ENCODE measurements at regions not wholly inside any gene's neighbourhood (a gene's known extent, or its start where the extent isn't known, plus 50 kb on each side); places are given as distances from the start of the nearest gene placed in this dataset.

DNA sequence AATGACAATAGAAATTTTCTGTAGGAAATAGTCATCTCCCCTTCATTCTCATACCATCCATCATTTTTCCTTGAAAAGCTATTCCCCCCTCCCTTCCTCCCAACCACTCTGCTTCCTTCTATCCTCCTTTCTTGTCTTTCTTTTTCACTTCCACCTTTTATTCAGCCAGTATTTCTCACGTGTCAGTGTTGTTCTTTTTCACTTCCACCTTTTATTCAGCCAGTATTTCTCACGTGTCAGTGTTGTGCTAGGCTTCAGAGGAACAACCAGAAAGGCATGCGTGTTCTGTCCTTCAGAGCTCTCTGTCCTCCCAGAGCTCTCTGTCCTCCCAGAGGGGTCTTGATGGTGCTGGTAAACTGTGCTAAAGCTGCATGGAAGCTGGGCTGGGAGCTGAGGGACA lies 419.6 kb downstream of the GADD45G start:
- intact Hi-C loops (cut with DNase I) = no loop called here
- no peak for DNase-seq (ENCODE audit: low spot score)

DNA sequence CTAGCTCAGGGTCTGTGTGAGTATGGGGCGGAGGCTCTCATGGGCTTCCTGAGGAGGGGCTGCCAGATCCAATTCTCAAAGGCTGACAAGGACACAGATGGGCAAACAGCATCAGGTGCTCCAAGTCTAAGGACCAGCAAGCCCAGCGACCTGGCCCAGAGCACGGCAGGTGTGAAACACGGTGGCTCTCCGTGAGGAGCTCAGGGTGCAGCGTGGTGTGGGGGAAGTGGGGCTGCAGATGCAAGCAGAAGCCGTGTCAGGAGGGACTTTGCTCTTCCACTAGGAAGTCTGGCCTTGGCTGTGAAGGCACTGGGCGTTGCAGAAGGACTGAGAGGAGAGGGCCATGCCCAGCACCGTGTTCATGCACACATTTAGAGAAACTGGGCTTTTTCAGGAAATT lies 420.0 kb downstream of the GADD45G start:
- intact Hi-C loops (cut with DNase I) = no loop called here
- DNase-seq (ENCODE audit: low spot score) = no peak

DNA sequence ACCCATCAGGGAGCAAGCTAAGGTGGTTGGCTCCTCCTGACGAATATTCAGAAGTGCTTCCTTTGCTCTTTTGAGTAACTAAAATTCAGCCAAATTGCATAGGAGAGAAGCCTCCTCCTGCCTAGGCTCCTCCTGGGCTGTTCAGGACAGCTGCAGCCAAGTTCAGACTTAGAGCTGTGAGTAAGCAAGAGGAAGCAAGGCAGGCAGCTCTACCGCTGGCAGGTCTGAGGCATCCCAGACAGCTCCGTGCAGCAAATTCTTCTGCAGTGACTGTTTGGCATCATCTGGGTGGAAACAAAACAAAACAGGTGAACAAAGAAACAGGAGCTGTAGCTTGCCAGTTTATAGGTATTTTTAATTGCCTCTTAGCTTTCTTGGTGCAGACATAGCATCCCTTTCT lies 421.0 kb downstream of the GADD45G start:
- intact Hi-C loops (cut with DNase I) = no loop called here

DNA sequence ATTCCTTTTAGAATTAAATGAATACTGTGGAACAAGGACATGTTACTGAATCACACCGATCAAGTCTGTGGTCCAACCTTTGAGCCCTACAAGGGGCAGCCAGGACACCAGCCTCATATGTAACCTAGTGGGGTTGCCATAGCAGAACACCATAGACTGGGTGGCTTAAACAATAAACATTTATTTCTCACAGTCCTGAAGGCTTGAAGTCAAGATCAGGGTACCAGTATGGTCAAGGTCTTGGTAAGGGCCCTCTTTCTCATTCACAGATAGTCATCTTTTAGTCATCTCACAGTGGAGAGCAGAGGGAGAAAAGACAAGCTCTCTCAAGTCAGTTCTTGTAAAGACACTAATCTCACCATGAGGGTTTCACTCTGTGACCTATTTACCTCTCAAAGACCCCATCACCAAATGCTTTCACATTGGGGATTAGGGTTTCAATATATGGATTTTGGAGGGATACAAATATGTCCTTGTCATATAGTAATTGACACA lies 422.5 kb downstream of the GADD45G start:
- intact Hi-C loops (cut with DNase I) = no loop called here
- no peak for DNase-seq (ENCODE audit: low spot score)

More for the DNA sequence above, 421.0 kb downstream of the GADD45G start:
- no peak for DNase-seq (ENCODE audit: low spot score)

DNA sequence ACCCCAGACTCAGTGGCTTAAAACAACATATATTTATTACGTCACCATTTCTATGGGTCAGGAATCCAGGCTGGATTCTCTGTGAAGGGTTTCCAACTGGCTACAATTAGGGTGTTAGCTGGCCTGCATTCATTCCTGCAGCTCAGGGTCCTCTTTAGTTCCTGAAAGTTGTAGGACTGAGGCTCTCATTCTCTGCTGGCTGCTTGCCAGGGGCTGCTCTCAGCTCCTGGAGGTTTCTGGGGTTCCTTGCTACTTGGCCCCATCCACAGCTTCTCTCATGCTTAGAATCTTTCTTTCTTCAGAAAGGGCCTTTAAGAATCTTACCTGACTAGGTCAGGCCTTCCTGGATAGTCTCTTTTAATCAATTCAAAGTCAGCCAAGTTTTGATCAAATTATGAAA lies 424.6 kb downstream of the GADD45G start:
- DNase-seq (ENCODE audit: low spot score) = no peak
- intact Hi-C loops (cut with DNase I) = no loop called here

DNA sequence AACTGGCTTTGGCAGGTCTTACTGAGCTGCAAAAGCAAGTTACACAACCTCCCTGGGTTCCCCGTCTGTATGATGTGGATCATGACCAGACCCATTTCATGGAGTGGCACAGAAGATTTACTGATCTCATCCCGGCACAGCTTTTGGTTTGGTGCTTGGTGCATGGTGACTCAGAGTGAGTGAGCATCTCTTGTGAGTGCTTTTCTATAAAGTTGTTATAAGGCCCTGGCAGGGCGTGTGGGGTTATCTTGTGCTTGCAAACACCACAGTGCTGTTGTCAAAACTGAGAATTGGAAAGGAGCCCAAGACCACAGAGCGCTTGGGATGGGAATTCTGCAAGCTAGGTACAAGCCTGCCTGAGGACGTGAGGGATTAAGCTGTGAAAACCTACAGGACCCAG lies 425.2 kb downstream of the GADD45G start:
- intact Hi-C loops (cut with DNase I) = no loop called here
- DNase-seq (ENCODE audit: low spot score) = no peak

DNA sequence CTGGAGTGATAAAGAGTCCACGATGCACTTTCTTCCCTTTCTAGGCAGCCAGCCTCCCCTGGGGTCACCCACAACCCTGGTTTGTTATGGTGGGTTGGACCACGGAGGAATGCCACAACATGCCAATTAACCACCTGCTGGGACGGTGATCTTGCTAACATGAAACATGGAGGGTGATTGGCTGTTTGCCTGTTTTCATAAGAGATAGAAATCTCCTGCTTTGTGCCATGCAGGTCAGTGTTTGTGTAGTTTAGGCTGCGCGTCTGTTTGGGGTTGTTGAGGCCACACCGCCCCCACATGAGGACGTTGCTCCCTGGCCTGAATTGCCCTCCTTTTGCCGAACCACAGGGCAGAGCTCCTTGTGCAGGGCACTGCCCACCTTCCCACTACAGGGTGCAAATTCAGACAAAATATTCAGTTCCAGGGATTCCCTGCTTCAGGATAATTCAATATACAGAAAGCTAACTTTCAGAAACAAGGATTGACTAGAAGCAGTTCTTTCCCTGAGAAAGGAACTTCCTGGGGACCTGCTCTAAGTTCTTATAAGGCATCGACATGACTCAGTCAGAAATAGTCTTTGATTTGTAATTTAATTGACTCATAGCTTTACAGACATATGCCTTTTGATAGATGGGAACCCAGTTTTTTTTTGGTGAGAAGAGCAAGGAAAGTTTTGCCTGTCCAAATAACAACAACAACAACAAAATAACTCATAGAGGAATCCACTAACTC lies 427.6 kb downstream of the GADD45G start:
- DNase-seq (ENCODE audit: low spot score) = no peak
- intact Hi-C loops (cut with DNase I) = no loop called here

DNA sequence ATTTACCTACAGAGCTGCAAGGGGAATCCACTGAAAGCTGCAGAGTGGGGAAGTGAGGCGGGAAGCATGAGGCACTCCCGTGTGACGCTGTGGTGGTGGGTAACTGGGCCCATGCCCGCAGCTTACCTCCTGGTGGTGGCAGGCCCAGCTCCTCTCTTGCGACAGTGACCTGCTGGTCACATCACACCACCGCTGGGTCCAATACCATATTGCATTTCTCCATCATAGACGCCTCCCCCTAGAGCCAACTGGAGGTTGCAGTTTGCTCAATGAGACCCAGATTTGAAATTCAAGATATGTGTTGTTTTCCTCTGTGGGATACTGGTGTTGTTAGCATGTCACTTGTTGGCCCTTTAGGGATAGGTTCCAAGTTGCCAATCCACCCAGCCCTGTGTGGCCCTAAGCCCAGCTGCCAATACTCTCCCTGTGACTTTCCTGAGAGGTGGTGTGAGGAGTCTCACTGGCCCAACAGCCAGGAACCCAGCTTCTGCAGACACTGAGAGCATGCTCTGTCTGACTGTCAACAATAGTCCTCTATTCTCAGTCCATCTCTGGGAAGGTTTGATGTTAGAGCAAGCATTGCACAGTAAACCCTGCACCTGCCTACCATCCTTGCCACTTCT lies 428.3 kb downstream of the GADD45G start:
- no peak for DNase-seq (ENCODE audit: low spot score)
- intact Hi-C loops (cut with DNase I) = no loop called here

DNA sequence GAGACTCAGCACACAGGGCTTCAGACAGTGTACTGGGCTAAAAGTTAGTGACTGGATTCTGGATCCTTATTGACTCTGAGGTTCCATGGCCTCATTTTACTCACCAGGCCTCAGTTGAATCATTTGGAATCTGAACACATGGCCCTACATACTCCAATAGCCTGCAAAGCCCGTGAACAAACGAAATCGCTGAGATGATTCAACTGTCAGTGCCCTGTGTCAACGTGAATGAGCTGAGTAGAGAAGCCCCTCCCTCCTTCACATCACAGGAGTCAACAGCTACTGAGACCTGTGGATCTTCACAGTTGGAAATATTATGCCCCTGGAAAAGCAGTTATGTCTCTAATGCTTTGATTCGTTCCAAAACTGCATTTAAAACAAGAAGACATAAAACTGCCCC lies 429.3 kb downstream of the GADD45G start:
- intact Hi-C loops (cut with DNase I) = no loop called here
- no peak for DNase-seq (ENCODE audit: low spot score)

DNA sequence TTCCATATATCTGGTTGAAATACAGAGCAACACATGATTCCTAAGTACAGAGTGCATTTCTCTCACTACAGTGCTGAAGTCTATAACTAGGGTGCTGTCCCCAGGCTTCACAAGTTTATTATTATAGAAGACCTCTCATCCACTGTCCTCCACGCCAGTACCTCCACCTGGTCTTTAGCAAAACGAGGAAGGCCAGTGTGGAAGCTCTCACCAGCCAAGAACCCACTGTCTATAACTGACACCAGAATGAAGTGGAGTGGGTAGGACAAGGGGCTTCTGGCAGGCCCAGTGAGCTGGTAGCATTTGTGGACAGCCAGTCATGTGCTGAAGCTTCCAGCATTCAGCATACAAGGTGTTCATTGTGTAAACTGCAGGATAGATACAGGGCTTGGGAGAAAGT lies 430.7 kb downstream of the GADD45G start:
- DNase-seq (ENCODE audit: low spot score) = no peak
- intact Hi-C loops (cut with DNase I) = no loop called here

DNA sequence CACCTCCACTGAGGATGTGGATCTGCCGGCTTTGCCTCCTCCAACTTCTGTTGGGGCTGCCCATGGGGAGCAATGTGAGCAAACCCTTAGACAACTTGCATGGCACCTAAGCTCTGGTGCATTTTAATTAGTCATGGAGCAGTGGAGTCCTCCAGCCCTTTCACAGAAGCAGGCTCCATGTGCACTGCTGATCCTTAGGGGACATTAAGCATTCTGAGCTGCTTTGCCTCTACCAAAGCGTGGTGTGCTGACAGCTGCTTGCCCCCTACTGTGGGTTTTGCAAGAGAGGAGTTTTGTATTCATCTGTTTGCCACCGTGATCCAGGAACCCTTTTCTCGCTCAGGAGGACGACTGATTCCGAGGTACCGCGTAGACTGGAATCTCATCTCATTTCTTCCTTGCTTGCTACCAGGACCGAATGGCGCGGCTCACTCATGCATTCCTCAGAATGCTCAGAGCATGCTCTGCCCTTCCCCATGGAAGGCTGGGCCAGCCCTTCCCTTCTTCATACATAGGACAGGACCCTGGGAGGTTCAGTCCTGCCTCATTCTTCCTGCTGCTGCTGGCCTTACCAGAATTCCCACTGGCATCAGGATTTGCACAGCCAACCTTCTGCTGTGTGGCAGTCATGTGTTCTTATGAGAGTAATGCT lies 432.5 kb downstream of the GADD45G start:
- intact Hi-C loops (cut with DNase I) = no loop called here
- no peak for DNase-seq (ENCODE audit: low spot score)

DNA sequence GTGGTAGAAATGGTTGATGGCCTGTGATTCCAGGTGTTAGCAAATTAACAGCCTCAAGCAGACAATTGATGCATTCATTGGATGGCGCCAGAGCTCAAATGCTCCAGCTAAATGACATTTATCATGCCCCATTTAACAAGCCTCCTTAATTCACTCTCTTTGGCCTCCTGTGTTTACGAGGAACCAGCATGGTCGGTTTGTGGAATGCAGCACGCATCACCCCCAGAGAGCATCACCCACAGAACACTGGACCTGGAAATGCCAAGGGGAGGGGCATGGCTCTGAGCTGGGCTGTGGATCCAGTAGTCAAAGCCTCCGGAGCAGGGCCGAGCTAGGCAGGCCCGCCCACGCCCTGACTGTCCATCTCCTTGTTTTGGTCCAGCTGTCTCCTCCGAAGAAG lies 434.0 kb downstream of the GADD45G start:
- DNase-seq (ENCODE audit: low spot score) = no peak
- intact Hi-C loops (cut with DNase I) = no loop called here

DNA sequence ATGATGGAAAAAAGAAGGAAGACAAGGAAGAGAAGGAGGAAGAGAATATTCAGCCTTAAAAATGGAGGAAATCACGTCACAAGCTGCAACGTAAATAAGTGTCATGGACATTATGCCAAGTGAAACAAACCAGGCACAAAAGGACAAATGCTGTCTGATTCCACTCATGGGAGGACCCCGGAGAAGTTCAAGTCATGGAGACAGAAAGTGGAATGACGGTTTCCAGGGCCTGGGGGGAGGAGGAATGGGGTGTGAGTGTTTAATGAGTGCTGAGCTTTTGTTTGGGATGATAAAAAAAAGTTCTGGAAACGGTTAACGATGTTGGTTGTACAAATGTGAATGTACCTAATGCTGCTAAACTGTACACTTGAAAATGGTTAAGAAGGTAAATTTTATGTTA lies 439.5 kb downstream of the GADD45G start:
- no peak for DNase-seq (ENCODE audit: low spot score)
- intact Hi-C loops (cut with DNase I) = no loop called here

DNA sequence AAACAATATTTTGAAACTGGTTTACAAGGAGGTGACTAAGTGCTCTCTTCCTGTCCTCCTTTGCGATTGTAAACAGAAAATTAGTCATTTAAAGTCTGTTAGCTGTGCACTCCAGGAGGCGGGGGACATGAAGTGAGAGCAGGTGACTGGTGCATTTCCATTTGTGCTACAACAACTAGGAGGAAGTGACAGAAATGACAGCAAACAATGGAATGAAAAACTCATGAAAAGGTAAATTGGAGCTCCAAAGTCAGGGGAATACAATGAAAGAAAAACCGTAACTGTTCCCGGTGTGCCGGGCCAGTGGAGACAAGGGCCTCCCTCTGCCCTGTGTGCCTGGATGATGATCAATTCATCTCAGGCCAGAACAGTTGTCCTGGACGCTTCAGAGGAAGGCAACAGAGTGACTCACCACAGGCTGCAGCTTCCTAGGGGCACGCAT lies 439.9 kb downstream of the GADD45G start:
- DNase-seq (ENCODE audit: low spot score) = no peak
- intact Hi-C loops (cut with DNase I) = no loop called here

DNA sequence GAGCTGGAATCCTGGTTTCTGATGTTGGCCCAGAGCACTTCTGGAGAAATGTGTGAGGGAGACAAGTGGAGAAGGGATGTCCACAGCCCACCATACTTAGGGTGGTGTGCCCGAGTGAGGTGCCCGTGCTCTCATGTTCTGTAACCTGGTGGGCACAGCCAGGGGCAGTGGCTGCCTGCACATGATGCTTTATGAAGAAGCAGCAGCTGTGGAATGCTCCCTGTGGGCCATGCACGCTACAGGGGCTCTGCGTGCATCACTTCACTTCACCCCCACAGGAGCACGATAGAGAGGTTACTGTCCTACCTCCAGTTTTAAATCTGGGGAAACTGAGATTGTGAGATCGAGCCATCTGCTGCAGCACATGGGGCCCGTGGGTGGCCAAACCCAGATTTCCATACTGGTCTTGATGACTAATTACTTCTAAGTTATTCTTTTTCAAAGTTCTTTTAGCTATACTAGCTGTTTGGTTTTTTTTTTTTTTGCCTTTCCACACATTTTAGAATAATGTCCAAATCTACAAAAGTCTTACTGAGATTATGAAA lies 441.6 kb downstream of the GADD45G start:
- intact Hi-C loops (cut with DNase I) = no loop called here
- DNase-seq (ENCODE audit: low spot score) = no peak

DNA sequence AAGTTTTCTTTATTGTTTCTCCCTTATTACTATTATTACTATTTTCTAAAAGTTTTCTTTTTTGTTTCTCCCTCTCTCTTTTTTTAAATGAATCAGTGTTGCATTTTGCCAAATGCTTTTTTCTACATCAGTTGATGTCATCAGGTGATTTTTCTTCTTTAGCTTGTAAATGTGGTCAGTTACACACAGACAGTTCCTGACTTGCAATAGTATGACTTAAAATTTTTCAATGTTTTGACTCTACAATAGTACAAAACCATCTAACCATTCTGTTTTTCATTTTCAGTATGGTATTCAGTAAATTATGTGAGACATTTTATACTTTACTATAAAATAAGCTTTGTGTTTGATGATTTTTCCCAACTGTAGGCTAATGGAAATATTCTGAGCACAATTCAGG lies 443.0 kb downstream of the GADD45G start:
- DNase-seq (ENCODE audit: low spot score) = no peak
- intact Hi-C loops (cut with DNase I) = no loop called here

DNA sequence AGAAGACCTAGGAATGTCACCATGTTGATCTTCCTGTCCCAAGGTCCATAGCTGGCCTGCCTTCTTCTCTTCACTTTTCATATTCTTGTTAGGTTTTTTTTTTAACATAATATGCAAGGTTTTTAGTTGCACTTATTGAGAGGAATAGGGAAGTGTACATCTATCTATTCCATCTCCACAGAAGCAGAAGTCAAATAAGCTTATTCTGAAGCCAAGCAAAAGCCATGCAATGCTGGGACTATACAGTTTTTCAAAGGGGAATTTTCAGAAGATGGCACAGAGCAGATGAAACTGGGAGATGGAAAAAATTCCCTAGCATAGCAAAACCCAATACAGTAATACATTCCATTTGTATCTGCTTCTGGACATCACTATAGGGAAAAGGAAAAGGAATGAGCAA lies 447.6 kb downstream of the GADD45G start:
- no peak for DNase-seq (ENCODE audit: low spot score)
- intact Hi-C loops (cut with DNase I) = no loop called here

DNA sequence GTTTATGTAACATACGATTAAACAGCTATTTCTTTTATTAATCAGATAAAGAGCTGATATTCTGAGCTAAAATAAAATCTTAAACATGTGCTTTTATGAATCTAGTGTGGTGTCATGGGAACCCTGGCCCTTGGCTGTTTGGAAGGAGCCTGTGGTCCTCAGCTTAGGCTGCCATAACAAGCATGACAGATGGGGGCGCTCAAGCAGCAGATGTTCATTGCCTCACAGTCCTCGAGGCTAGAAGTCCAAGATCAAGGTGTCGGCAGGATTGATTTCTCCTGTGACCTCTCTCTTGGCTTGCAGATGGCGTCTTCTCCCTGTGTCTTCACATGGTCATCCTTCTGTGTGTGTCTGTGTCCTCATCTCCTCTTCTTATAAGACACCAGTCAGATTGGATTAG lies 448.2 kb downstream of the GADD45G start:
- no peak for DNase-seq (ENCODE audit: low spot score)
- intact Hi-C loops (cut with DNase I) = no loop called here

DNA sequence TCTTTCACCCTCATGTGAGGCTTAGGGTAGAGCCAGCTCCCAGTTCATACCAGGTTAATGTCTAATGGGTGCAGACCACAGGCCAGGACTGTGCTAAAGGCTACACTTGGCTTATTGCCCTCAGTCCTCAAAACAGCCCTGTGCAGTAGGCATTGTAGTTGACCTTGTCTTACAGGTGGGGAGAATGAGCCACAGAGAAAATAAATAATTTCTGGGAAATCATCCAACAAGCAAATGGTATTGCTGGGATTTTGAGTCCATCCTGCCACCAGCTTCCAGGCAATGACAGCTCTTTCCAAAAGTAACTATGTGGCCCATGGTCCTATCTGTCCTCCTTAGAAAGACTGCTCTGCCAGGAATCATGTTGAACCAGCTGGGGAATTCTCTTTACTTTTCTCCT lies 450.0 kb downstream of the GADD45G start:
- intact Hi-C loops (cut with DNase I) = no loop called here
- DNase-seq (ENCODE audit: low spot score) = no peak

DNA sequence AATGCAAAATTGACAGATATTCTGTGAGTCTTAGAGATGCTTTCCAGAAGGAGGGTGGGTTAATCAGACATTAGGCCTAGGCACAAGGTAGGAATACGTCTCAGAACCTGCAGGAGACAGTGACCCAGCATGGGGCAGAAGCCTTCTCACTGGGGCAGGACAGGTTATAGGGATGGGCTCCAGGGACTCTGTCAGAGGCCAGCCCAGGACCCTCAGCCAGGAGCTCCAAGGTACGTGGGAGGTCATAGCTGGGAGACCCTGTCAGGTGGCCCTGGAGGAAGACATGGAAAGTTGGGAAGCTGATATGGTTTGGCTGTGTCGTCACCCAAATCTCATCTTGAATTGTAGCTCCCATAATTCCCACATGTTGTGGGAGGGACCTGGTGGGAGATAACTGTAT lies 450.4 kb downstream of the GADD45G start:
- DNase-seq (ENCODE audit: low spot score) = no peak
- intact Hi-C loops (cut with DNase I) = no loop called here

All from posterior vena cava (tissue), 2 donors.